ENCODE measurements at regions not wholly inside any gene's neighbourhood (a gene's known extent, or its start where the extent isn't known, plus 50 kb on each side); places are given as distances from the start of the nearest gene placed in this dataset.

DNA sequence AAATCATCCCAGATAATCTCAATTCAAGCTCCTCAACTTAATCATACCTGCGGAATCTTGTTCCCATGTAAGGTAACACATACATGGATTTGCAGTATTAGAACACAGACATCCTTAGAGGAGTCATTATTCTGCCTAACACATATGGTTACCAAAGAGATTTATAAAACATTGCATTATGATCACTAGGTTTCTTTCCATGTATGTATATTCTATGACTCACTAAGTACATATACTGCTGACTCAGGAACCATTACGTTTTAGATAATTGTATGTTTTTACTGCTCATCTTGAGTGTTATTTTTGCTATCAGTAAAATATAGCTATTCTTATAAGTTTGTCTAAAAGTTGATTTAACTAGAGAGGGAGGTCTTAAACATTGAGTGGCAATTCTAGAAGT lies 182.9 kb downstream of the SLITRK6 start:
- Mint-ChIP-seq H3K27me3 (no peaks in the 10 kb centered on the region), H3K36me3 (ENCODE audit: low read depth) (no peaks in the 10 kb centered on the region), H3K4me1 (no peaks in the 10 kb centered on the region), H3K27ac (no peak overlapping the region), H3K4me3 (no peak overlapping the region)
- no peak for ATAC-seq
- DNase-seq, result no peak
- H3K9me3 ChIP-seq (ENCODE audit: control insufficient read depth, low read length, poor library complexity, severe bottlenecking), result no peaks in the 10 kb centered on the region

DNA sequence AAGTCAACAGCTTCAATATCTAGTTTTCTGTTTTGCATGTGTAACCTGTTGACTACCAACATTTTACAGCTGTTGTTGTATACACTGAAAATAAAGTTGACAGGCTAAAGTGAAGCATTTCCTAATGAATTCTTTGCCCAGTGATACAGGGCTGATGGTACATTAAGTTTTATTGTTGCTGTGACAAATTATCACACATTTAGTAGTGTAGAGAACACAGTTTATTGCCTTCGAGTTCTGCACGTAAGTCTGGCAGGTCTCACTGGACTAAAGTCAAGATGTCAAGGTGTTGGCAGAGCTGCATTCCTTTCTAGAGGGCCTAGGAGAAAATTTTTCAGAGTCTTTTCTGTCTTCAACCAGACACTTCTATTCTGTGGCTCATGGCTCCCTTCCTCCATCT lies 184.2 kb downstream of the SLITRK6 start:
- no peak overlapping the region for H3K27ac Mint-ChIP-seq
- H3K4me1 Mint-ChIP-seq, result no peaks in the 10 kb centered on the region
- DNase-seq (no peak), ATAC-seq (no peak)
- H3K4me3 Mint-ChIP-seq, result no peak overlapping the region
- H3K36me3 Mint-ChIP-seq (ENCODE audit: low read depth), result no peaks in the 10 kb centered on the region
- no peaks in the 10 kb centered on the region for H3K27me3 Mint-ChIP-seq
- H3K9me3 ChIP-seq (ENCODE audit: control insufficient read depth, low read length, poor library complexity, severe bottlenecking), result no peaks in the 10 kb centered on the region

DNA sequence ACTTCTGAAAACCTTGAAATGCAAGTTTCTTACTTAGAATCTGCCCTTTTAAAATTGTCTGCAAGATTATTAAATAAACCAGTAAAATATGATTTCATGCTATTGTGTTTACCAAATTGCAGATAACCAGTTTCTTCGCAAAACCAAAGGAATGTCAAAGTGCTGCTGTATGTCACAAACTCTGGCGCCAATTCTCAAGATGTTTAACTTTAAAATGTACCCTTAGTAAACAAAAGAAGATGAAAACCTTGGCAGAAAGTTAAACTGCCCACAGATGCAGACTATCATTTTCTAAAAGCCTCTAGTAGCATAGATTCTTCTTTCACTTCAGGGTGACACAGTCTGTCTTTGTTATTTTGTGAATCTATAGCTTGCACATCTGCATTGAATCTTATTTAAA lies 189.2 kb downstream of the SLITRK6 start:
- no peaks in the 10 kb centered on the region for H3K9me3 ChIP-seq (ENCODE audit: control insufficient read depth, low read length, poor library complexity, severe bottlenecking)
- no peaks in the 10 kb centered on the region for H3K27me3 Mint-ChIP-seq
- H3K36me3 Mint-ChIP-seq (ENCODE audit: low read depth), result no peaks in the 10 kb centered on the region
- no peak overlapping the region for H3K27ac Mint-ChIP-seq
- H3K4me3 Mint-ChIP-seq, result no peak overlapping the region
- no peak for DNase-seq
- ATAC-seq, result no peak
- no peaks in the 10 kb centered on the region for H3K4me1 Mint-ChIP-seq

GRCh38 chr13:85608255-85608829 lies 190.9 kb downstream of the SLITRK6 start:
- Mint-ChIP-seq H3K27me3 (no peaks in the 10 kb centered on the region), H3K36me3 (ENCODE audit: low read depth) (no peaks in the 10 kb centered on the region), H3K4me3 (no peak overlapping the region), H3K27ac (no peak overlapping the region), H3K4me1 (no peaks in the 10 kb centered on the region)
- H3K9me3 ChIP-seq (ENCODE audit: control insufficient read depth, low read length, poor library complexity, severe bottlenecking), result no peaks in the 10 kb centered on the region
- ATAC-seq (no peak), DNase-seq (no peak)

GRCh38 chr13:85603735-85604134 lies 195.5 kb downstream of the SLITRK6 start:
- no peaks in the 10 kb centered on the region for H3K27me3 Mint-ChIP-seq
- no peak for ATAC-seq
- no peak overlapping the region for H3K27ac Mint-ChIP-seq
- H3K4me3 Mint-ChIP-seq, result no peak overlapping the region
- no peak for DNase-seq
- no peaks in the 10 kb centered on the region for H3K36me3 Mint-ChIP-seq (ENCODE audit: low read depth)
- no peaks in the 10 kb centered on the region for H3K9me3 ChIP-seq (ENCODE audit: control insufficient read depth, low read length, poor library complexity, severe bottlenecking)
- H3K4me1 Mint-ChIP-seq, result no peaks in the 10 kb centered on the region

- Mint-ChIP-seq H3K4me1 (no peaks in the 10 kb centered on the region), H3K4me3 (no peak overlapping the region), H3K36me3 (ENCODE audit: low read depth) (no peaks in the 10 kb centered on the region), H3K27me3 (no peaks in the 10 kb centered on the region), H3K27ac (no peak overlapping the region)
- ATAC-seq (no peak), DNase-seq (no peak)
- no peaks in the 10 kb centered on the region for H3K9me3 ChIP-seq (ENCODE audit: control insufficient read depth, low read length, poor library complexity, severe bottlenecking)
These were observed 197.7 kb downstream of the SLITRK6 start for GRCh38 chr13:85601526-85601925.

DNA sequence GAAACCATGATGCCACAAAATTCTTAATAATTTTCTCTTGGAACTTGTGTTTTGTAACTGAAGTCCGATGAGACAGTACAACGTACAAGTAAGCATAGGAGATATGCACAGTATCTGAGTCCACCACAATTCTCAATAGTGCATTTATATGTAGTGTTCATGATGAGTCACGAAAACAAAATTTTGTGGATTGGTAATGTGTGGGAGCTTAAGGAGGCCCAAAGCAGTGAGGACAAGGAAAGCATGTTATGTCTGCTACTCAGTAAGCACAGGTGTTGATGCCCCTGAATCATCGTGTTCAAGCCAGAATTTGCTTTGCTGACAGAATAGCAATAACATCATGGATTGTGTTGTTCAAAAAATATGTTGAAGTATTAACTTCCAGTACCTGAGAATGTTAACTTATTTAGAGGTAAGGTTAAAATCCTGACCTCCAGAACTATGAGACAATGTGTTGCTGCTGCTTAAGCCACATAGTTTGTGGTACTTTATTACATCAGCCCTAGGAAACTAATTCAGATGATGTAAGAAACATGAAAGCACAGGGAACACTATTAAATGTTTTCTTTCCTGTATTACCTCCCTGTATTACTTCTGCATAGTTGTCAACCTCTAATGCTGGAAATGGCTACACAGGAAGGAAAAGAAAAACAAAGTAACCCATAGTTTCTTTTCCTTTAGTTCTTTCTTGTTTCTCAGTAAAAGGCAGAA lies 201.3 kb downstream of the SLITRK6 start:
- H3K4me3 Mint-ChIP-seq, result no peak overlapping the region
- no peaks in the 10 kb centered on the region for H3K4me1 Mint-ChIP-seq
- H3K36me3 Mint-ChIP-seq (ENCODE audit: low read depth), result no peaks in the 10 kb centered on the region
- no peaks in the 10 kb centered on the region for H3K9me3 ChIP-seq (ENCODE audit: control insufficient read depth, low read length, poor library complexity, severe bottlenecking)
- DNase-seq, result no peak
- ATAC-seq, result no peak
- H3K27ac Mint-ChIP-seq, result no peak overlapping the region
- no peaks in the 10 kb centered on the region for H3K27me3 Mint-ChIP-seq

DNA sequence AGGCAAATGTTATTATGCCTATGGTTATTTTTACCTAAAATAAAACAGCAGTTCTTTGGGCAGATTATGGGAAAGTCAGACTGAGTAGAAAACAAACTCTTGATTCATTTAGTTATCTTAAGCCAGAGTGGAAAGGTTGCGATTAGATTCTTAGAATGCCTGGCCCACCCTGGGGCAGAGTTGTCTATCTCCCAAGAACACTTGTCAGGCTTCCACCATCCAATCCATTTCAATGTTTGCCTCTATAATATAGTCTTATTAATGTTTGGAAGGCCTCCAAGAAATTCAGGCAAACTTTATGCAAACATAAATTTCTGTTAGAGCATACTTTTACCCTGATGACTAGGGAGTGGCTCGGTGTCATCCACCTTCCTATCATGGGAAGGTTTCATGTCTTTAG lies 207.0 kb downstream of the SLITRK6 start:
- no peak overlapping the region for H3K27ac Mint-ChIP-seq
- no peaks in the 10 kb centered on the region for H3K4me1 Mint-ChIP-seq
- peaks cover 3% of the 10 kb centered on the region for H3K9me3 ChIP-seq (ENCODE audit: control insufficient read depth, low read length, poor library complexity, severe bottlenecking)
- no peak for DNase-seq
- no peak overlapping the region for H3K4me3 Mint-ChIP-seq
- no peak for ATAC-seq
- no peaks in the 10 kb centered on the region for H3K27me3 Mint-ChIP-seq
- no peaks in the 10 kb centered on the region for H3K36me3 Mint-ChIP-seq (ENCODE audit: low read depth)

GRCh38 chr13:85590231-85590931 lies 208.8 kb downstream of the SLITRK6 start:
- Mint-ChIP-seq H3K4me1 (no peaks in the 10 kb centered on the region), H3K27me3 (no peaks in the 10 kb centered on the region), H3K36me3 (ENCODE audit: low read depth) (no peaks in the 10 kb centered on the region), H3K4me3 (no peak overlapping the region), H3K27ac (no peak overlapping the region)
- no peak for DNase-seq
- peaks cover 3% of the 10 kb centered on the region for H3K9me3 ChIP-seq (ENCODE audit: control insufficient read depth, low read length, poor library complexity, severe bottlenecking)
- ATAC-seq, result no peak

DNA sequence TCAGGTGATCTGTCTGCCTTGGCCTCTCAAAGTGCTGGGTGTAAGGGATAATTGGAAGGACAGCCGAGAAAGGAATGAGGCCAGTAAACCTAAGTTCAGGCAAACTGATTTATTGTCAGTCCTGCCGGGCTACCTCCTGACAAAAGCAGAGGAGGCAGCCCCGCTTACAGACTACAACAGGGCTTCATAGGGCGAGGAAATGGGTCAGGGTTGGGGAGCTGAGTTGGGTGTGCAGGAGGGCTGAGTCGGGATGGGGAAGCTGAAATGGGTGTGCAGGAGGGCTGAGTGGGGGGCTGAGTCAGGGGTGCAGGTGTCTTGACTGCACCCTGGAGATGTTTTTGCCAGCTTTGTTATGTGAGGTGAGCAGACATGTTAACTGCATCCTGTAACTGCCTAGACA lies 210.2 kb downstream of the SLITRK6 start:
- no peak for ATAC-seq
- Mint-ChIP-seq H3K36me3 (ENCODE audit: low read depth) (no peaks in the 10 kb centered on the region), H3K27me3 (no peaks in the 10 kb centered on the region), H3K4me1 (no peaks in the 10 kb centered on the region), H3K4me3 (no peak overlapping the region), H3K27ac (no peak overlapping the region)
- peaks cover 3% of the 10 kb centered on the region for H3K9me3 ChIP-seq (ENCODE audit: control insufficient read depth, low read length, poor library complexity, severe bottlenecking)
- DNase-seq, result no peak

- DNase-seq (no peak), ATAC-seq (no peak)
- H3K27ac Mint-ChIP-seq, result no peak overlapping the region
- H3K4me1 Mint-ChIP-seq, result no peaks in the 10 kb centered on the region
- H3K36me3 Mint-ChIP-seq (ENCODE audit: low read depth), result no peaks in the 10 kb centered on the region
- no peak overlapping the region for H3K4me3 Mint-ChIP-seq
- H3K27me3 Mint-ChIP-seq, result no peaks in the 10 kb centered on the region
- H3K9me3 ChIP-seq (ENCODE audit: control insufficient read depth, low read length, poor library complexity, severe bottlenecking), result peaks cover 3% of the 10 kb centered on the region
These were observed 210.9 kb downstream of the SLITRK6 start for GRCh38 chr13:85588359-85588758.

DNA sequence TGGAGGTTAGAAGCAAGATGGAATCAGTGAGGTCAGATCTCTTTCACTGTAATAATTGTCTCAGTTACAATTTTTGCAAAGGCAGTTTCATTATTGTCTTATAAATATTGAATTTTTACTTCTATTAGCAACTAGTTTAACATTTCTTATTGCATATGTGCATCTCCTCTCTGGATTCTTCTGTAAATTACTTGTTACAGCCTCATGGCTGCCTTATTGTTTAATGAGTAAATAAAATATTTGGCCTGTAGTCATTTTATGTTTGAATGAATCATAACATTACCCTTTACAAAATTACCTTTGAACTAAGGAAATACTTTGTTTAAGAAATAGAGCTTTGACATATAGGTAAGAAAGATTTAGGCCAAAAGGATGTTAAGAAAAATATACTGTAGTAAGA lies 212.4 kb downstream of the SLITRK6 start:
- Mint-ChIP-seq H3K4me3 (no peak overlapping the region), H3K27me3 (no peaks in the 10 kb centered on the region), H3K4me1 (no peaks in the 10 kb centered on the region), H3K27ac (no peak overlapping the region), H3K36me3 (ENCODE audit: low read depth) (no peaks in the 10 kb centered on the region)
- no peaks in the 10 kb centered on the region for H3K9me3 ChIP-seq (ENCODE audit: control insufficient read depth, low read length, poor library complexity, severe bottlenecking)
- no peak for ATAC-seq
- no peak for DNase-seq

- DNase-seq (no peak), ATAC-seq (no peak)
- H3K9me3 ChIP-seq (ENCODE audit: control insufficient read depth, low read length, poor library complexity, severe bottlenecking), result no peaks in the 10 kb centered on the region
- Mint-ChIP-seq H3K4me1 (no peaks in the 10 kb centered on the region), H3K36me3 (ENCODE audit: low read depth) (no peaks in the 10 kb centered on the region), H3K27me3 (no peaks in the 10 kb centered on the region), H3K27ac (no peak overlapping the region), H3K4me3 (no peak overlapping the region)
These were observed 212.8 kb downstream of the SLITRK6 start for GRCh38 chr13:85586422-85586831.

GRCh38 chr13:85582890-85583289 lies 216.3 kb downstream of the SLITRK6 start:
- no peak overlapping the region for H3K27ac Mint-ChIP-seq
- H3K36me3 Mint-ChIP-seq (ENCODE audit: low read depth), result no peaks in the 10 kb centered on the region
- H3K4me3 Mint-ChIP-seq, result no peak overlapping the region
- no peaks in the 10 kb centered on the region for H3K9me3 ChIP-seq (ENCODE audit: control insufficient read depth, low read length, poor library complexity, severe bottlenecking)
- H3K4me1 Mint-ChIP-seq, result no peaks in the 10 kb centered on the region
- ATAC-seq, result no peak
- no peaks in the 10 kb centered on the region for H3K27me3 Mint-ChIP-seq
- no peak for DNase-seq
